ENCODE measurements at regions not wholly inside any gene's neighbourhood (a gene's known extent, or its start where the extent isn't known, plus 50 kb on each side); places are given as distances from the start of the nearest gene placed in this dataset.

- Histone ChIP-seq H3K4me2 (ENCODE audit: insufficient read depth, low read length) (no peak overlapping the region), H3K4me1 (replicated peaks in 1 of 2; ENCODE audit: control insufficient read depth in 2 of 2, insufficient read depth in 2 of 2, low read length in 2 of 2) (no peaks in the 10 kb centered on the region), H3K9me3 (replicated peaks; ENCODE audit: control insufficient read depth, insufficient read depth, low read depth, low read length) (no peaks in the 10 kb centered on the region), H3K79me2 (ENCODE audit: control insufficient read depth, insufficient read depth, low read length) (no peaks in the 10 kb centered on the region), H4K20me1 (replicated peaks; ENCODE audit: control insufficient read depth, insufficient read depth, low read length) (no peaks in the 10 kb centered on the region), H3K9me1 (ENCODE audit: control insufficient read depth, insufficient read depth, low read length) (no peaks in the 10 kb centered on the region), H3K27ac (ENCODE audit: extremely low read depth, low read depth, low read length) (no peak overlapping the region), H3K4me3 (no peak overlapping the region), H2AFZ (ENCODE audit: low read depth, low read length) (no peak overlapping the region), H3K9ac (ENCODE audit: insufficient read depth in 1 of 2, low read depth in 2 of 2, low read length in 2 of 2) (no peak overlapping the region), H3K27me3 (ENCODE audit: control insufficient read depth in 2 of 2, insufficient read depth in 2 of 2, low read length in 2 of 2) (0 out of 5 replicates have a peak, but pooled peaks cover 4 to 5% of the 10 kb centered on the region in 2 experiments), H3K36me3 (ENCODE audit: control insufficient read depth, insufficient read depth, low read length) (no peaks in the 10 kb centered on the region)
- POLR2A ChIA-PET, result no interaction called here
- intact Hi-C loops (cut with micrococcal nuclease) (no loop called here), in situ Hi-C loops (cut with MboI) (no loop called here)
- DNase-seq (ENCODE audit: extremely low read depth in 1 of 4, low spot score in 3 of 4) (no peak), ATAC-seq (no peak), FAIRE-seq (no peak)
- no TSS peak for BruUV-seq (replicated peaks)
- WGBS (ENCODE audit: insufficient coverage, low coverage, missing lambda C conversion rate), result 6% methylated on average over 2 of the region's 2 CpGs
- CTCF ChIA-PET (ENCODE audit: low intra/inter-chr PET ratio), result no interaction called here
- TF ChIP-seq PBX2 (CRISPR knock-in tag; IDR thresholded peaks at IDR 0.05; ENCODE audit: low read depth) (no peak), PBX2 (tag; conservative IDR thresholded peaks at IDR 0.05; ENCODE audit: low read depth) (peak; percentile 54), OTX1 (CRISPR knock-in tag; IDR thresholded peaks at IDR 0.05) (no peak), PKNOX1 (IDR thresholded peaks at IDR 0.05) (peak; percentile 58; the same call in 1 of the 2 replicates), SRSF3 (IDR thresholded peaks at IDR 0.05; ENCODE audit: insufficient read depth, low read length) (no peak), E2F3 (CRISPR knock-in tag; IDR thresholded peaks at IDR 0.05) (no peak), ZNF586 (CRISPR knock-in tag; conservative IDR thresholded peaks at IDR 0.05) (no peak)
- TF ChIP-seq, protein P1, sequence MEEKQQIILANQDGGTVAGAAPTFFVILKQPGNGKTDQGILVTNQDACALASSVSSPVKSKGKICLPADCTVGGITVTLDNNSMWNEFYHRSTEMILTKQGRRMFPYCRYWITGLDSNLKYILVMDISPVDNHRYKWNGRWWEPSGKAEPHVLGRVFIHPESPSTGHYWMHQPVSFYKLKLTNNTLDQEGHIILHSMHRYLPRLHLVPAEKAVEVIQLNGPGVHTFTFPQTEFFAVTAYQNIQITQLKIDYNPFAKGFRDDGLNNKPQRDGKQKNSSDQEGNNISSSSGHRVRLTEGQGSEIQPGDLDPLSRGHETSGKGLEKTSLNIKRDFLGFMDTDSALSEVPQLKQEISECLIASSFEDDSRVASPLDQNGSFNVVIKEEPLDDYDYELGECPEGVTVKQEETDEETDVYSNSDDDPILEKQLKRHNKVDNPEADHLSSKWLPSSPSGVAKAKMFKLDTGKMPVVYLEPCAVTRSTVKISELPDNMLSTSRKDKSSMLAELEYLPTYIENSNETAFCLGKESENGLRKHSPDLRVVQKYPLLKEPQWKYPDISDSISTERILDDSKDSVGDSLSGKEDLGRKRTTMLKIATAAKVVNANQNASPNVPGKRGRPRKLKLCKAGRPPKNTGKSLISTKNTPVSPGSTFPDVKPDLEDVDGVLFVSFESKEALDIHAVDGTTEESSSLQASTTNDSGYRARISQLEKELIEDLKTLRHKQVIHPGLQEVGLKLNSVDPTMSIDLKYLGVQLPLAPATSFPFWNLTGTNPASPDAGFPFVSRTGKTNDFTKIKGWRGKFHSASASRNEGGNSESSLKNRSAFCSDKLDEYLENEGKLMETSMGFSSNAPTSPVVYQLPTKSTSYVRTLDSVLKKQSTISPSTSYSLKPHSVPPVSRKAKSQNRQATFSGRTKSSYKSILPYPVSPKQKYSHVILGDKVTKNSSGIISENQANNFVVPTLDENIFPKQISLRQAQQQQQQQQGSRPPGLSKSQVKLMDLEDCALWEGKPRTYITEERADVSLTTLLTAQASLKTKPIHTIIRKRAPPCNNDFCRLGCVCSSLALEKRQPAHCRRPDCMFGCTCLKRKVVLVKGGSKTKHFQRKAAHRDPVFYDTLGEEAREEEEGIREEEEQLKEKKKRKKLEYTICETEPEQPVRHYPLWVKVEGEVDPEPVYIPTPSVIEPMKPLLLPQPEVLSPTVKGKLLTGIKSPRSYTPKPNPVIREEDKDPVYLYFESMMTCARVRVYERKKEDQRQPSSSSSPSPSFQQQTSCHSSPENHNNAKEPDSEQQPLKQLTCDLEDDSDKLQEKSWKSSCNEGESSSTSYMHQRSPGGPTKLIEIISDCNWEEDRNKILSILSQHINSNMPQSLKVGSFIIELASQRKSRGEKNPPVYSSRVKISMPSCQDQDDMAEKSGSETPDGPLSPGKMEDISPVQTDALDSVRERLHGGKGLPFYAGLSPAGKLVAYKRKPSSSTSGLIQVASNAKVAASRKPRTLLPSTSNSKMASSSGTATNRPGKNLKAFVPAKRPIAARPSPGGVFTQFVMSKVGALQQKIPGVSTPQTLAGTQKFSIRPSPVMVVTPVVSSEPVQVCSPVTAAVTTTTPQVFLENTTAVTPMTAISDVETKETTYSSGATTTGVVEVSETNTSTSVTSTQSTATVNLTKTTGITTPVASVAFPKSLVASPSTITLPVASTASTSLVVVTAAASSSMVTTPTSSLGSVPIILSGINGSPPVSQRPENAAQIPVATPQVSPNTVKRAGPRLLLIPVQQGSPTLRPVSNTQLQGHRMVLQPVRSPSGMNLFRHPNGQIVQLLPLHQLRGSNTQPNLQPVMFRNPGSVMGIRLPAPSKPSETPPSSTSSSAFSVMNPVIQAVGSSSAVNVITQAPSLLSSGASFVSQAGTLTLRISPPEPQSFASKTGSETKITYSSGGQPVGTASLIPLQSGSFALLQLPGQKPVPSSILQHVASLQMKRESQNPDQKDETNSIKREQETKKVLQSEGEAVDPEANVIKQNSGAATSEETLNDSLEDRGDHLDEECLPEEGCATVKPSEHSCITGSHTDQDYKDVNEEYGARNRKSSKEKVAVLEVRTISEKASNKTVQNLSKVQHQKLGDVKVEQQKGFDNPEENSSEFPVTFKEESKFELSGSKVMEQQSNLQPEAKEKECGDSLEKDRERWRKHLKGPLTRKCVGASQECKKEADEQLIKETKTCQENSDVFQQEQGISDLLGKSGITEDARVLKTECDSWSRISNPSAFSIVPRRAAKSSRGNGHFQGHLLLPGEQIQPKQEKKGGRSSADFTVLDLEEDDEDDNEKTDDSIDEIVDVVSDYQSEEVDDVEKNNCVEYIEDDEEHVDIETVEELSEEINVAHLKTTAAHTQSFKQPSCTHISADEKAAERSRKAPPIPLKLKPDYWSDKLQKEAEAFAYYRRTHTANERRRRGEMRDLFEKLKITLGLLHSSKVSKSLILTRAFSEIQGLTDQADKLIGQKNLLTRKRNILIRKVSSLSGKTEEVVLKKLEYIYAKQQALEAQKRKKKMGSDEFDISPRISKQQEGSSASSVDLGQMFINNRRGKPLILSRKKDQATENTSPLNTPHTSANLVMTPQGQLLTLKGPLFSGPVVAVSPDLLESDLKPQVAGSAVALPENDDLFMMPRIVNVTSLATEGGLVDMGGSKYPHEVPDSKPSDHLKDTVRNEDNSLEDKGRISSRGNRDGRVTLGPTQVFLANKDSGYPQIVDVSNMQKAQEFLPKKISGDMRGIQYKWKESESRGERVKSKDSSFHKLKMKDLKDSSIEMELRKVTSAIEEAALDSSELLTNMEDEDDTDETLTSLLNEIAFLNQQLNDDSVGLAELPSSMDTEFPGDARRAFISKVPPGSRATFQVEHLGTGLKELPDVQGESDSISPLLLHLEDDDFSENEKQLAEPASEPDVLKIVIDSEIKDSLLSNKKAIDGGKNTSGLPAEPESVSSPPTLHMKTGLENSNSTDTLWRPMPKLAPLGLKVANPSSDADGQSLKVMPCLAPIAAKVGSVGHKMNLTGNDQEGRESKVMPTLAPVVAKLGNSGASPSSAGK (IDR thresholded peaks at IDR 0.05), result no peak
Observed at GRCh38 chr10:4102802-4103344, 317.9 kb upstream of the KLF6 start.

All from K562 (cell line).